T1000 (cell line): ENCODE measurements at regions not wholly inside any gene's neighbourhood (a gene's known extent, or its start where the extent isn't known, plus 50 kb on each side); places are given as distances from the start of the nearest gene placed in this dataset.

Experiments used
- DNase-seq: peaks from one replicate; lab custom pipeline; 2025; ENCODE audit warnings: mixed read lengths; lab: John Stamatoyannopoulos, UW

DNA sequence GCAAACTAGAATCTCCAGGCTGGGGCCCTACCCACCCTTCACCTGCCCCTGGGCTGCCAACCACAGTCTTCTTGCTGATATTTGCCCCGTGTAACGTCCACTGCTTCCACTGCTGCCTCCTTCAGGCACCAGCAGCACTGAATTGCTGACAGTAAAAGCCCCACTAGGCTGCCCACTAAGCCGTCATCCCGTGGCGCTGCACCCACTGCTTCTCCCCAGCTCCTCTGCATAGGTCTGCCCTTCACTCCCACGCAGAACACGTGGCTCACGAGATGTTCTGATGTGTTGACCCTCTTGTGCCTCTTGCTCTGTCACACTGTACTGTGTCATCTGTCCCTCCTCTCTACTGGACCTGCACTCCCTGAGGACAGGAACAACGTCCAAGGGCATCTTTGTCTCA, 86.3 kb upstream of the HIVEP1 start:
- DNase-seq = no peak

DNA sequence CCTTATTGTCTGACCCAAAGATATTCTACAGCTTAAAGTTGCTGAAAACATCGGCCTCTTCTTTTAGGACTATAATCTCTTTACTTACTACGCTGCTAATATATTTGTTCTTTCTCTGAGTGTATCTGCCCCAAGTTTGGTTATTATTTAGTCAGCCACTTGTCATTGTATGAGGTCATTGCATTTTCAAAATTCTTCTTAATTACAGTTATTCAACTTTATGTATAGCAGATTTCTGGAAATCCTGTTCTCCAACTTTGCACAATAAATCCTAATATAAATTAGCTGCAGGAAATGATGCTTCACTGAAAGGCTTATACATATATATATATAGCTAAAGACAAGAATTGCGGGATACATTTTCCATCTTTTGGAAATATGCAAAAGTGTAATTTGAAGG, 88.5 kb upstream of the HIVEP1 start:
- no peak for DNase-seq

- no peak for DNase-seq
These were observed 89.2 kb upstream of the HIVEP1 start for GRCh38 chr6:11922901-11923300.

DNA sequence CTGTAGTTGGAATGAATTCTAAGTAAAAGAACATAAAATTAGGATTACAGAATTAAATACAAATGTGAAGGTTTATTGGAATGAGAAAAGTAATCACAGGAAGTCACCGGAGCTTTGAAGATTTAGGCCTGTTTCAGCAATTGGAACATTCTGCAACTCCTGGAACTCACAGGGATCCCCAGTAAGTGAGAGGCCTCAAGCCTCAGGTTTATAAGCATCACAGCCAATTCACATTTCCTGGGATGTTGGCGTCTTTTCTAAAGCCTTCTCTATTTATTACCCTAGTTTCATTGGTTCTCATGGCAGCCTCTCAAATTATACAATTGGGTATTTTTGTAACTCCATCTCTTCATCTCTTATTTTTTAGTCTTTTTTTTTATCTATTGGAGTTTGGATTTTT, 90.4 kb upstream of the HIVEP1 start:
- DNase-seq = no peak

- peak; percentile 65 for DNase-seq
These were observed 91.1 kb upstream of the HIVEP1 start for GRCh38 chr6:11921017-11921438.

DNA sequence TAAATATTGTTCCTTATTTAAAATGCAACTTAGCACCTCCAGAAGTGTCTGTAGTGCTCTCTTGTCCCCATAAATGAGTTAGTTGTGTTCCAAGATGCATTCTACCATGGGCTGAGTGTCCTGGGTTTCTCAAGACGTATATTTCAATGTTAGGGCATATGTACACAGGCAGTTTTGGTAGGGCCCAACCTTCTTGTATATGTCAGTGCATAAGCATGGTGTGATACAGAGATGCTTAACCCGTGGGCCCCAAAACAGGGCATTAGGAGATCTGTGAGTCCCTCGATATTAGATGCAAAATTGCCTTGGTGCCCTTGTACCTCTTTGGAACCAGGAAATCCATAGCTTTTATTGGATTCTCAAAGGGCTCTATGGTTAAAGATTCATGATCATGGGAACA, 91.5 kb upstream of the HIVEP1 start:
- DNase-seq = no peak

- DNase-seq = no peak
These were observed 92.2 kb upstream of the HIVEP1 start for GRCh38 chr6:11919771-11920440.

GRCh38 chr6:11918739-11919605, 93.1 kb upstream of the HIVEP1 start:
- DNase-seq = no peak

DNA sequence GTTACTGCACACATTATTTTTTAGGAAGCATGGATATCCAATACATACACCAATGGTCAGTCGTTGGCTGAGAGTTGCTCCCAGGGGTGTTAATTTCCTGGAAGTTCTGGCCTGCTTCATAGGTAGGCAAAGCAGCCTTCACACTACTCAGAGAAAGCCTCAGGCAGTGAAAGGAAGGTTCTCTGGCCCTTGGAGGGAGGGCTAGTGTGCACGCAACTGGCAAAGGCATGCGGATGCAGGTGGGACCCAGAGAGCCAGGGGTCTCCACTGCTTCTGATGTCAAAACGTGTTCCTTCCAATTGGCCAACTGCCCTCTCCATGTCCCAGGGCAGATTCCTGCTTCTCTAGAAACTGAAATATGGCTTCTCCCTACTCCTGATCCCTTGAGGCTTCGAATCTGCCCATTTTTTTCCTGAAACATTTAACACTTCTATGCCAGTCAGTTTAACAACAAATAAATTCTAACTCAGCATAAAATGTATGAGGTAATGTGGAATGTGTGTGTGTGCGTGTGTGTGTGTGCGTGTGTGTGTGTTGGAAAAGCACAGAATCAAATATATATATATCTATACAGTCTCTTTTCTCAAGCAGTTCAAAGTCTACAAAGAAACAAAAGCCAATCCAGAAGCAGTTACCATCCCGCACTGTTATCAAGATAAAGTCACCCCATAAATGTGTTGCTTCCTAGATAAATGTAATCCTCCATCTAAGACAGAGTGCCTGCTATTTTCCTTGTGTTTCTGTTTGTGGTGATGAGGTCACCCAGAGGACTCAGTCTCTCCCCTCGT, 94.0 kb upstream of the HIVEP1 start:
- peak; percentile 20 for DNase-seq

DNA sequence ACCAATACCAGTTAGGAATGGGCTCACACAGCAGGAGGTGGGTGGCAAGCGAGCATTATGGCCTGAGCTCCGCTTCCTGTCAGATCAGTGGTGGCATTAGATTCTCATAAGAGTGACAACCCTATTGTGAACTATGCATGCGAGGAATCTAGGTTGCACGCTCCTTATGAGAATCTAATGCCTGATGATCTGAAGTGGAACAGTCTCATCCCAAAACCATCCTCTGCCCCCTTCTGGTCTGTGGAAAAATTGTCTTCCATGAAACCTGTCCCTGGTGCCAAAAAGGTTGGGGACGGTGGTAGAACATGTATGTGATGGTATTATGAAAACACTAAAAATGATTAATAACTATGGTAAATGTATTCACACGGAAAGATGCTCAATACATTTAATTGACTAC, 99.7 kb upstream of the HIVEP1 start:
- no peak for DNase-seq

- no peak for DNase-seq
These were observed 100.6 kb upstream of the HIVEP1 start for GRCh38 chr6:11911538-11911937.

DNA sequence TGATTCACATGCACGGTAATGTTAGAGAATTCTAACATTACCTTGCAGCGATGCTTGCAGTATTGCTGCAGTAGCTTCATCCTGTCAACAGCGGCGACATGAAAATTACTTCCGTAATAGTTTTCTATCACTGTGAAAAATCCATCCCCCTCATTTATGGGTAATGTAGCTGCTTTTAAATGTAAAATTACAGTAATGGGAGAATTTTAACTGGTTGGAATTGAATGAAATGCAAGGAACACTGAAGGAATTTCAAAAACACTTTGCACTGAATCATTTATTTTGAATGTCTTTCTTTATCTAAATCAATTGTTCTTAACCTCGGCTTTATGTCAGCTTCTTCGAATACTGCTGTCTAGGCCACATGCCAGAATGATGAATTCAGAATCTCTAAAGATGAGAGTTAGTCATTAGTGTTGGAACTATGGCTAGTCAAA, 102.4 kb upstream of the HIVEP1 start:
- DNase-seq = no peak

DNA sequence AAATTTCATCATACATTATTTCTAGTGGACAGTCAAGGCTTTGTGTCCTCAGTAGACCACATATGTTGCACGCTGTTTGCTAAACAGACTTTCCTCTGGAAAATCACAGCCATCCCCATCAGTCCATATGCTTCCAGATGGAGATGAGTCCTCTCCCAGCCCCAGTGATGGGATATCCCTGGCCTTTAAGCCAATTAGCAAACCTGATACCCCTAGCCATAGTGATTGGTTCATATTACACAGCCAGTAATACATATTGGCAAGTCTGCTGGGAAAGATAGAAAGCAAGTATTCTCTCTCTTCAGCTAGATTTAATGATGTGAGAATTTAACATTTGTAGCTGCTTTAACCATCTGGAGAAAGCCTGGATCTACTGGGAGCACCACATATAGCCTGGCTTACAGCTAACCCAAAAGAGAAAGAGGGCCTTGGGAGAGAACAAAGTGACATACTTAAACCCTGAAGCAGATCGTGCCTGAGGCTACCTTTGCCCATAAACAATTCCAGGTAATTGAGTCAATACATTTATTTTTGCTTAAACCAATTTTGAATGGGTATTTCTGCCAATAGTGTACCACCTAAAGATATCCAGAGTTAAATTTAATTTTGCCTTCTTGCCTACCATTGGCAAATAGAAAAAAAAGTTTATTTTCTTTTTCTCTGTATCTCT, 103.5 kb upstream of the HIVEP1 start:
- no peak for DNase-seq

DNA sequence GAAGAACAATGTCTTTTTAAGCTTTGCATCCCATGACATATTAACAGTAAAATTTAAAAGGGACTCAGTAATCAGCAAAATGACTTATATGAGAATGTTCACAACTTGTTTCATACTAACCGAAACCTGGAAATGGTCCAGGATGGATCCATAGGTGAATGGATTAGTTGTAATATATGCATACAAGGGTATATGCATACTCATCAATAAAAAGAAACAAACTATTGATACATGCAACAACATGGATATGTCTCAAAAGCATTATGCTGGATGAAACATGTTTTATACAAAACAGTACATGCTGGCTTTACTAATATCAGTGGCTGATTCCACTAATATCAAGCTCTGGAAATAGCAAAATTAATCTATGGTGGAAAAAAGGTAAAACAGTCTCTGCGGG, 108.5 kb upstream of the HIVEP1 start:
- no peak for DNase-seq

GRCh38 chr6:11902527-11902926, 109.6 kb upstream of the HIVEP1 start:
- no peak for DNase-seq

DNA sequence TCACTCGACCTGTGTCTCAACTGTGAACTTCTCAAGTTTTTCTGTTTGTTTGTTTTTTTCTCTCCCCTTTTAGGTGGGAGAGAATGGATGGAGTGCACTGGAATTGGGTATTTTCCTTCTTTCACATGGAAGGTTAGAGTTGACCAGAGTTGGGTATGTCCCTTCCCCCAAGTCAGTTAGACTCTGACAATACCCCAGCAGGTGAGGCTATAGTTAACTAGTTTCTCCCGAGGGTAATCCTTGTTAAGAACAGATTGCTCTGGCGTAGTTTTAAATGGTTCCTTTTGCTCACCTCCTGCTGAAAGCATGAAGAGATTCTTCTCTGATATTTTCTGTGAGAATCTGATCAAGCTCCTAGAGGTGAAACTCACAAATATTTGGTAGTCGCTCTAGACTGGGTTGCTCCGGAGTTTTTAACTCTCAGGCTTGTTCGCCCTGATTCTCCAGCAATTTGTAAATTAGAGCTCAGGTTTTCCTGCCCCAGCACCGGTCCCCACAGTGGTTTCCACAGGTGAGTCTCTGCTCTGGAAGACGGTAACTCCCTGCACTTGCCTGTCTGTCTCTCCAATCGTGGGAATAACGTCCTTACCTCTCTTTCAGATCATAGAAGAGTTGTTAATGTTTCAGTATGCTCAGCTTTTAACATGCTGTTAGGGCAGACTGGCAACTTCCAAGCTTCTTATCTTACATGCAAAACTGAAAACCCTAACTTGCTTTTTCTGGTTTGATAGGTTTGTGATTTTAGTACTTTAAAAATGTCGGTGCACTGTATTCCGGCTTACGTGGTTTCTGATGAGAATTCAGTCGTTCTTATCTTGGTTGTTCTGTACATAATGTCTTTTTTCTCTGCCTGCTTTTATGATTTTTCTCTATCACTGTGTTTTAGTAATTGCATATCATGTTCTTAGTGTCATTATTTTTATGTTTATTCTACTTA, 111.2 kb upstream of the HIVEP1 start:
- no peak for DNase-seq

DNA sequence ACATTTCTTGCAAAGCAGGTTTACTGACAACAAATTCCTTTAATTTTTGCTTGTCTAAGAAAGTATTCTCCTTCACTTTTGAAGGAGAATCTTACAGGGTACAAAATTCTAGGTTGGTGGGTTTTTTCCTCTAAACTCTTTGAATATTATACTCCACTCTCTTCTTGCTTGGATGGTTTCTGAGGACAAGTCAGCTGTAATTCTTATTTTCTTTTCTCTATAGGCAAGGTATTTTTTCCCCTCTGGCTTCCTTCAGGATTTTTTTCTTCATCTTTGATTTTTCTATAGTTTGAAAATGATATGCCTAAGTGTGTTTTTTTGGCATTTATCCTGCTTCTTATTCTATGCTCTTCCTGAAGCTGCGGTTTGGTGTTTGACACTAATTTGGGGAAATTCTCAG, 112.5 kb upstream of the HIVEP1 start:
- DNase-seq = no peak

GRCh38 chr6:11894212-11894611, 115.6 kb upstream of the ADTRP start:
- DNase-seq = no peak

DNA sequence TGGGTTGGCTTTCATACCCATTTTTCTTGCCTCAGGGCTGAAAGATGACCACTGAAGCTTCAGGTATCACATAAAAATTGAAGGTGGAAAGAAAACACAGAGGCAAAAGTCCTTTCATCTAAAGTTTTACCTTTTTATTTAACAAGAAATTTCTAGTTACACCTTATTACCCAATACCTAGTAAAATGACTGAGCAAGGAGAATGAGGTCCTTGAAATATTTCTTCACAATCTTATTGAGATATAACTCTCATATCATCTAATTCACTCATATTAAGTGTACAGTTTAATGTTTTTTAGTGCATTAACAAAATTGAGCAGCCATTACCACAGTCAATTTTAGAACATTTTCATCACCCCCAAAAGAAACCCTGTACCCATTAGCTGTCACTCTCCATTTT, 112.9 kb upstream of the ADTRP start:
- no peak for DNase-seq

DNA sequence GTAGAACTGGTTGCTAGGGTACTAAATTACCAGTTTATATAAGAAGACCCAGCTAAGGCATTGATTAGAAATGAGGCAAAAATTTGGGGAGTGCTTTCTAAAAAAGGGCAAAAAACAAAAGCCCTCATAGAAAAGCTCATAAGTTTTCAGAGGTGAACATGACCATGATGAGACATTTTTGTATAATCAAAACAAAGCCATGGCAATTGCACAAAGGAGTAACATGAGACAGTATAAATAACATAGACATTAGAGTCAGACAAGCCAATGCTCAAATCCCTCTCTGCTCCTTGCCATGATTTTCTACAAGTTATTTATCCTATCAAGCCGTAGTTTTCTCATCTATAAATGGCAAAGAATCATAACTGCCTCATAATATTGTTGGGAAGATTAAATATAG, 112.2 kb upstream of the ADTRP start:
- DNase-seq = no peak

DNA sequence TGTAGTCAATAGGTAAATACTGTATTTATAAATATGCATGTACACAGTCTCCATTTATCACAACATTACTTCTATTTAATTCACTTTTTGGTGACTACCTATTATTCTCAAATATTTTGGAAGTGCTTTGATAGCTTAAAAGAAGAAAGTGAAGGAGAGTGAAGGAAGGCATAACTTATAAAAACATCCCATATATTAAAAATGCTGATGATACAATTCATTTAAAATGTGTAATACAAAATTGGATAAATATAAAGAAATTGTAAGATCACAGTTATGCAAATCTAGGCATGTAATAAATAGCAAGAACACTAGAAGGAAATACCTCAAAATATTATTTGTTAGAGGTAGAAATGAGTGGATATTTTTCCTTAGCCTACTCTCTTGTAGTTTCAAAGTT, 111.6 kb upstream of the ADTRP start:
- DNase-seq = no peak
